ENCODE measurements at regions not wholly inside any gene's neighbourhood (a gene's known extent, or its start where the extent isn't known, plus 50 kb on each side); places are given as distances from the start of the nearest gene placed in this dataset.

- TF ChIP-seq EZH2 (IDR thresholded peaks at IDR 0.05; ENCODE audit: low read length) (no peak), CTCF (optimal IDR thresholded peaks at IDR 0.05 in 1 of 3, IDR thresholded peaks at IDR 0.05 in 1 of 3, conservative IDR thresholded peaks at IDR 0.05 in 1 of 3; ENCODE audit: extremely low read depth in 1 of 3, insufficient read depth in 2 of 3, low read length in 3 of 3) (no peak)
Measured at GRCh38 chr1:234858722-234859121, 248.7 kb upstream of the IRF2BP2 start.
